Astrocyte (in vitro differentiated cells and primary cell): ENCODE measurements at regions not wholly inside any gene's neighbourhood (a gene's known extent, or its start where the extent isn't known, plus 50 kb on each side); places are given as distances from the start of the nearest gene placed in this dataset.

Source experiments
- DNase-seq: peaks from one replicate; pipeline ENCODE4 v3.0.0-alpha.2; 2010; ENCODE audit warnings: low read depth
- FAIRE-seq: peaks from 2 replicates; lab custom pipeline; 2011; peaks lifted over from hg19 to GRCh38; lab: Jason Lieb, UNC
- H2AFZ ChIP-seq: 2 replicates; pipeline ENCODE4 v1.6.0; 2012; ENCODE audit warnings: low read depth, low read length, inconsistent platforms
- H3K27ac ChIP-seq: 2 replicates; pipeline ENCODE4 v1.5.1; 2011; ENCODE audit warnings: low read depth, low read length, inconsistent platforms
- H3K27me3 ChIP-seq: 2 replicates; pipeline ENCODE4 v1.6.0; 2011; ENCODE audit warnings: low read length, inconsistent platforms; ENCODE audit not compliant: insufficient read depth
- H3K36me3 ChIP-seq: 2 replicates; pipeline ENCODE4 v1.5.1; 2011; ENCODE audit warnings: low read length, inconsistent platforms; ENCODE audit not compliant: insufficient read depth
- H3K4me1 ChIP-seq: 2 replicates; pipeline ENCODE4 v1.5.1; 2011; ENCODE audit warnings: low read length, inconsistent platforms; ENCODE audit not compliant: insufficient read depth
- H3K4me2 ChIP-seq: 2 replicates; pipeline ENCODE4 v1.6.0; 2012; ENCODE audit warnings: low read length, inconsistent platforms
- H3K4me3 ChIP-seq: 2 replicates; pipeline ENCODE4 v1.5.1; 2011; ENCODE audit warnings: low read depth, mild to moderate bottlenecking, low read length, inconsistent platforms; ENCODE audit not compliant: insufficient read depth
- H3K79me2 ChIP-seq: 2 replicates; pipeline ENCODE4 v1.6.0; 2012; ENCODE audit warnings: mild to moderate bottlenecking, low read length, inconsistent platforms; ENCODE audit not compliant: insufficient read depth
- H3K9ac ChIP-seq: 2 replicates; pipeline ENCODE4 v1.6.0; 2012; ENCODE audit warnings: mild to moderate bottlenecking, low read length, inconsistent platforms
- H3K9me3 ChIP-seq: 2 replicates; pipeline ENCODE4 v1.5.1; 2012; ENCODE audit warnings: low read depth, mild to moderate bottlenecking, low read length, inconsistent platforms; ENCODE audit not compliant: insufficient read depth
- H4K20me1 ChIP-seq: 2 replicates; pipeline ENCODE4 v1.6.0; 2012; ENCODE audit warnings: low read length, inconsistent platforms; ENCODE audit not compliant: insufficient read depth
- H3K27ac Mint-ChIP-seq: one replicate; pipeline ENCODE4 v1.8.0; 2021; ENCODE audit warnings: mild to moderate bottlenecking, mixed read lengths; ENCODE audit not compliant: unreplicated experiment
- H3K27me3 Mint-ChIP-seq: one replicate; pipeline ENCODE4 v1.8.0; 2021; ENCODE audit warnings: low read depth, mixed read lengths; ENCODE audit not compliant: unreplicated experiment
- H3K36me3 Mint-ChIP-seq: one replicate; pipeline ENCODE4 v1.8.0; 2021; ENCODE audit warnings: low read depth, mixed read lengths; ENCODE audit not compliant: unreplicated experiment
- H3K4me1 Mint-ChIP-seq: one replicate; pipeline ENCODE4 v1.8.0; 2021; ENCODE audit warnings: low read depth, mixed read lengths; ENCODE audit not compliant: unreplicated experiment
- H3K4me3 Mint-ChIP-seq: one replicate; pipeline ENCODE4 v1.8.0; 2021; ENCODE audit warnings: mild to moderate bottlenecking, moderate library complexity, mixed read lengths; ENCODE audit not compliant: unreplicated experiment
- H3K9me3 Mint-ChIP-seq: one replicate; pipeline ENCODE4 v1.8.0; 2021; ENCODE audit warnings: mild to moderate bottlenecking, mixed read lengths; ENCODE audit not compliant: unreplicated experiment
- CTCF ChIP-seq: IDR thresholded peaks from 2 replicates; pipeline ENCODE4 v1.5.1; 2011; ENCODE audit warnings: low read depth, mild to moderate bottlenecking, inconsistent platforms, low read length, moderate library complexity; ENCODE audit not compliant: insufficient read depth
- EZH2 ChIP-seq: IDR thresholded peaks from 2 replicates; pipeline ENCODE4 v1.6.1; 2012; ENCODE audit warnings: mild to moderate bottlenecking, low read length, inconsistent platforms; ENCODE audit not compliant: insufficient read depth

GRCh38 chr6:81656231-81656630 is 96.2 kb downstream of the TENT5A start:
- Histone ChIP-seq H3K36me3 (no peaks in the 10 kb centered on the region), H3K79me2 (no peaks in the 10 kb centered on the region), H3K9me3 (no peaks in the 10 kb centered on the region), H3K9ac (no peak overlapping the region), H4K20me1 (no peaks in the 10 kb centered on the region), H3K4me2 (no peak overlapping the region), H3K4me3 (no peak overlapping the region), H3K4me1 (no peaks in the 10 kb centered on the region), H2AFZ (no peak overlapping the region), H3K27me3 (no peaks in the 10 kb centered on the region), H3K27ac (no peak overlapping the region)
- no peaks in the 10 kb centered on the region for H3K9me3 Mint-ChIP-seq
- no peaks in the 10 kb centered on the region for H3K27me3 Mint-ChIP-seq
- no peak for FAIRE-seq
- H3K4me3 Mint-ChIP-seq = no peak overlapping the region
- H3K27ac Mint-ChIP-seq = no peak overlapping the region
- H3K36me3 Mint-ChIP-seq = no peaks in the 10 kb centered on the region
- no peak for TF ChIP-seq EZH2
- TF ChIP-seq CTCF = no peak
- DNase-seq = no peak
- no peaks in the 10 kb centered on the region for H3K4me1 Mint-ChIP-seq

GRCh38 chr6:81655696-81656095 is 96.8 kb downstream of the TENT5A start:
- FAIRE-seq (no peak), DNase-seq (no peak)
- H3K4me3 ChIP-seq = no peak overlapping the region
- H3K4me1 Mint-ChIP-seq = no peaks in the 10 kb centered on the region
- TF ChIP-seq CTCF = no peak
- no peaks in the 10 kb centered on the region for H3K4me1 ChIP-seq
- no peak overlapping the region for H3K4me2 ChIP-seq
- H3K27ac Mint-ChIP-seq = no peak overlapping the region
- no peaks in the 10 kb centered on the region for H3K36me3 ChIP-seq
- H4K20me1 ChIP-seq = no peaks in the 10 kb centered on the region
- no peaks in the 10 kb centered on the region for H3K9me3 ChIP-seq
- no peaks in the 10 kb centered on the region for H3K9me3 Mint-ChIP-seq
- no peak overlapping the region for H3K9ac ChIP-seq
- H3K79me2 ChIP-seq = no peaks in the 10 kb centered on the region
- H3K27me3 Mint-ChIP-seq = no peaks in the 10 kb centered on the region
- H2AFZ ChIP-seq = no peak overlapping the region
- H3K27me3 ChIP-seq = no peaks in the 10 kb centered on the region
- no peak overlapping the region for H3K27ac ChIP-seq
- no peaks in the 10 kb centered on the region for H3K36me3 Mint-ChIP-seq
- H3K4me3 Mint-ChIP-seq = no peak overlapping the region

- Mint-ChIP-seq H3K4me3 (no peak overlapping the region), H3K36me3 (no peaks in the 10 kb centered on the region), H3K4me1 (peaks cover 2% of the 10 kb centered on the region), H3K27me3 (no peaks in the 10 kb centered on the region), H3K27ac (no peak overlapping the region), H3K9me3 (no peaks in the 10 kb centered on the region)
- no peak overlapping the region for H3K4me2 ChIP-seq
- H3K4me1 ChIP-seq = no peaks in the 10 kb centered on the region
- no peak overlapping the region for H3K4me3 ChIP-seq
- H3K27ac ChIP-seq = no peak overlapping the region
- H2AFZ ChIP-seq = no peak overlapping the region
- H3K36me3 ChIP-seq = no peaks in the 10 kb centered on the region
- no peak for FAIRE-seq
- H3K9me3 ChIP-seq = no peaks in the 10 kb centered on the region
- no peaks in the 10 kb centered on the region for H4K20me1 ChIP-seq
- no peaks in the 10 kb centered on the region for H3K27me3 ChIP-seq
- H3K9ac ChIP-seq = no peak overlapping the region
- TF ChIP-seq CTCF (no peak), EZH2 (no peak)
- no peak for DNase-seq
- no peaks in the 10 kb centered on the region for H3K79me2 ChIP-seq
Measured at GRCh38 chr6:81648502-81648901, 104.0 kb downstream of the TENT5A start.
